ENCODE measurements at regions not wholly inside any gene's neighbourhood (a gene's known extent, or its start where the extent isn't known, plus 50 kb on each side); places are given as distances from the start of the nearest gene placed in this dataset.

GRCh38 chr11:134476435-134477021 is 64.5 kb upstream of the B3GAT1 start:
- peak; percentile 15 for DNase-seq

GRCh38 chr11:134475951-134476350 is 63.9 kb upstream of the B3GAT1 start:
- no peak for DNase-seq

GRCh38 chr11:134474942-134475341 is 62.9 kb upstream of the B3GAT1 start:
- no peak for DNase-seq

- no peak for DNase-seq
These were observed 62.2 kb upstream of the B3GAT1 start for GRCh38 chr11:134474070-134474860.

GRCh38 chr11:134471716-134472455 is 59.8 kb upstream of the B3GAT1 start:
- DNase-seq, result no peak

- peak; percentile 12 for DNase-seq
These were observed 59.2 kb upstream of the B3GAT1 start for GRCh38 chr11:134471087-134471715.

- DNase-seq, result no peak
These were observed 58.2 kb upstream of the B3GAT1 start for GRCh38 chr11:134470238-134470637.

GRCh38 chr11:134469627-134470026 is 57.6 kb upstream of the B3GAT1 start:
- DNase-seq, result no peak

- DNase-seq, result no peak
These were observed 56.8 kb upstream of the B3GAT1 start for GRCh38 chr11:134468796-134469195.

GRCh38 chr11:134468081-134468668 is 56.1 kb upstream of the B3GAT1 start:
- no peak for DNase-seq

GRCh38 chr11:134466610-134467567 is 54.8 kb upstream of the B3GAT1 start:
- no peak for DNase-seq

GRCh38 chr11:134466156-134466555 is 54.1 kb upstream of the B3GAT1 start:
- DNase-seq, result peak; percentile 2

- DNase-seq, result no peak
These were observed 53.1 kb upstream of the B3GAT1 start for GRCh38 chr11:134464981-134465730.

GRCh38 chr11:134464196-134464595 is 52.2 kb upstream of the B3GAT1 start:
- DNase-seq, result no peak

- no peak for DNase-seq
These were observed 51.7 kb upstream of the B3GAT1 start for GRCh38 chr11:134463716-134464115.

Measured in muscle of arm (tissue), 1 donor.